HG03095 (cell line): ENCODE measurements at regions not wholly inside any gene's neighbourhood (a gene's known extent, or its start where the extent isn't known, plus 50 kb on each side); places are given as distances from the start of the nearest gene placed in this dataset.
"Not testable (repeated sequence)": the region's sequence is repeated elsewhere in the genome, so short reads cannot be mapped to it uniquely, and the experiment has no call there.

Experiments
- ATAC-seq: cut with Tn5 transposase; IDR thresholded peaks from one replicate; pipeline ENCODE4 v1.9.1; 2021; ENCODE audit warnings: moderate library complexity; ENCODE audit not compliant: unreplicated experiment

GRCh38 chr1:209153411-209153810, 430.1 kb upstream of the CAMK1G start:
- ATAC-seq: no peak

GRCh38 chr1:209154912-209155311, 428.6 kb upstream of the CAMK1G start:
- ATAC-seq: no peak

GRCh38 chr1:209155546-209155945, 428.0 kb upstream of the CAMK1G start:
- no peak for ATAC-seq

- no peak for ATAC-seq
These were observed 426.5 kb upstream of the CAMK1G start for GRCh38 chr1:209156991-209157390.

- no peak for ATAC-seq
These were observed 425.8 kb upstream of the CAMK1G start for GRCh38 chr1:209157546-209158249.

GRCh38 chr1:209158851-209159250, 424.7 kb upstream of the CAMK1G start:
- no peak for ATAC-seq

- ATAC-seq: no peak
These were observed 423.3 kb upstream of the CAMK1G start for GRCh38 chr1:209160230-209160629.

GRCh38 chr1:209162651-209163050, 420.9 kb upstream of the CAMK1G start:
- no peak for ATAC-seq

GRCh38 chr1:209168204-209168603, 415.3 kb upstream of the CAMK1G start:
- no peak for ATAC-seq

GRCh38 chr1:209171151-209171550, 412.4 kb upstream of the CAMK1G start:
- ATAC-seq: no peak

GRCh38 chr1:209172286-209172685, 411.2 kb upstream of the CAMK1G start:
- no peak for ATAC-seq

- ATAC-seq: not testable (repeated sequence)
These were observed 410.5 kb upstream of the CAMK1G start for GRCh38 chr1:209172792-209173542.

- not testable (repeated sequence) for ATAC-seq
These were observed 409.7 kb upstream of the CAMK1G start for GRCh38 chr1:209173796-209174195.

GRCh38 chr1:209176866-209177430, 406.6 kb upstream of the CAMK1G start:
- no peak for ATAC-seq

- ATAC-seq: no peak
These were observed 400.3 kb upstream of the CAMK1G start for GRCh38 chr1:209183195-209183594.

- no peak for ATAC-seq
These were observed 395.9 kb upstream of the CAMK1G start for GRCh38 chr1:209187589-209187988.

GRCh38 chr1:209190591-209191261, 392.8 kb upstream of the CAMK1G start:
- ATAC-seq: peak; percentile 93

- no peak for ATAC-seq
These were observed 392.3 kb upstream of the CAMK1G start for GRCh38 chr1:209191262-209191634.

- ATAC-seq: no peak
These were observed 387.4 kb upstream of the CAMK1G start for GRCh38 chr1:209196140-209196539.

- ATAC-seq: no peak
These were observed 384.4 kb upstream of the CAMK1G start for GRCh38 chr1:209198961-209199750.

- ATAC-seq: no peak
These were observed 383.7 kb upstream of the CAMK1G start for GRCh38 chr1:209199822-209200221.
